Hematopoietic multipotent progenitor cell treated with erythropoietin and hydrocortisone succinate and interleukin-3 and kit ligand, for 17 days (in vitro differentiated cells): ENCODE measurements at regions not wholly inside any gene's neighbourhood (a gene's known extent, or its start where the extent isn't known, plus 50 kb on each side); places are given as distances from the start of the nearest gene placed in this dataset.
"Not testable (repeated sequence)": the region's sequence is repeated elsewhere in the genome, so short reads cannot be mapped to it uniquely, and the experiment has no call there.

Experiments used
- DNase-seq: peaks from one replicate; pipeline ENCODE4 v3.0.0-alpha.2; 2015; ENCODE audit warnings: low spot score

DNA sequence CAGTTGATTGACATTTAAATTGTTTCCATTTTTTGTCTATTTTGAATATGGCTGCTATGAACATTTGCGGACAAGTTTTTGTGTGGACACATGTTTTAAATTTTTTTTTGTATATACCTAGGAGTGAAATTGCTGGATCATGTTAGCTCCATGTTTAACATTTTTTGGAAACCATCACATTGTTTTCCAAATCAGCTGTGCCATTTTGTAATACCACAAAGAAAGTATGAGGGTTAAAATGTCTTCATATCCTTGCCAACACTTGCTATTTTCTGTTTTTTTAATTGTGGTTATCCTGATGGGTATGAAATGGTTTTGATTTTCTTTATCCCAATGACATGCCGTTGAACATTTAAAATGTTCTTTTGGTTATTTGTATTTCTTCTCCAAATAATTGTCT, 52.1 kb downstream of the CARTPT start:
- DNase-seq: no peak

DNA sequence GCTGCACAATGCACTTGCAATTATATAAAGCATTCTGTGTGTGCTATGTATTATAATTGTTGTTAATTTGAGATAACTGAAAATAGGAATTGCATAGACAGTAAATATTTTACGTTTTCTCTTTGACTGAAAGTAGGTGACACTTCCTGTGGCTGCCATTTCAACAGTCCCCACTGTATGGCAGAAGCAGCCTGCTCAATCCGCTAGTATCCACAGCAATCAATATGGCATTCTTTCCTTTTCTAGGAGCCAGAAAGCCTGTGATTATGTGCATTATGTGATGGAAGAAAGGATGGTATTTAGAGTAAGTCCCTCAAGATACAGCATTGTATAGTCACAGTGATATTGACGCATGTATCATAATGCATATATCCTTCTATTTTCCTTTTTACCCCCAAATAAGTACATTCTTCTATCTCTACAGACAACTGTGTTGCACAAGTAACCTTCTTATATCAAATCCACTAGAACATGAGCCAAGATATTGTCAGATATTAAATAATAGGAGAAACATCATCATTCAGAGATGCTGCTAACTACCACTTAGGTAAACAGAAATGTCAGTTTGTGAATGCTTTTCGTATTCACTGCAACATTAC, 59.7 kb downstream of the CARTPT start:
- DNase-seq: no peak

DNA sequence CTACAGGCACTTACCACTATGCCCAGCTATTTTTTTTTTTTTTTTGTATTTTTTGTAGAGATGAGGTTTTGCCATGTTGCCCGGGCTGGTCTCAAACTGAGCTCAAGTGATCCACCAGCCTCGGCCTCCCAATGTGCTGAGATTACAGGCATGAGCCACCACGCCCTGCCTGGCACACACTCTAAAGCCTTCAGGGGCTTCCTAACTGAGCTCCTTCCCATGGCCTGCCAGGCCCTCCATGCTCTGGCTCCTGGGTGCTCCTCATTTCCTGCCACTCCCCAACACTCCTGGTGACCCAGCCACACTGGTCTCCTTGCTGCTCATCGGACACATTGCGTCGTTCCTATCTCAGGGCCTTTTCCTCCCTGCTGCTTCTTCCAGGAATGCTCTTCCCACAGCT, 61.5 kb downstream of the CARTPT start:
- DNase-seq: no peak

DNA sequence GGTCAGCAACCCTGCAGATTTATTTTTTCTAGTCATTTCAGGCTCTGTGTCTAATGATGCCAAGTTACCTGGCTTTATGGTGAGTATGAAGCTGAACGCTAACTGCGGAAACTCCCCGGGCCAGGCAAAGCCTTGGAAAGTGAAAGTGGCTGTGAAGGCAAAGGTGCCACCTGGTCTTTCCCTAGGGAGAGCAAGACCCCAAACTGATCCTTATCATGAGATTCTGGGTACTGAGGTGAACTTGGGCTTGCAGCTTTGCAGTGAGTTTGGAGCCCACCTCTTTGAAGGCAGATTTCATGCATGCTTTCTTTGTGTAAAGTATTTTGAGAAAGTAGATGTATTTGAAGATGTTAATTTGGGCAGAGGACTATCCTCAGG, 63.3 kb downstream of the CARTPT start:
- no peak for DNase-seq

DNA sequence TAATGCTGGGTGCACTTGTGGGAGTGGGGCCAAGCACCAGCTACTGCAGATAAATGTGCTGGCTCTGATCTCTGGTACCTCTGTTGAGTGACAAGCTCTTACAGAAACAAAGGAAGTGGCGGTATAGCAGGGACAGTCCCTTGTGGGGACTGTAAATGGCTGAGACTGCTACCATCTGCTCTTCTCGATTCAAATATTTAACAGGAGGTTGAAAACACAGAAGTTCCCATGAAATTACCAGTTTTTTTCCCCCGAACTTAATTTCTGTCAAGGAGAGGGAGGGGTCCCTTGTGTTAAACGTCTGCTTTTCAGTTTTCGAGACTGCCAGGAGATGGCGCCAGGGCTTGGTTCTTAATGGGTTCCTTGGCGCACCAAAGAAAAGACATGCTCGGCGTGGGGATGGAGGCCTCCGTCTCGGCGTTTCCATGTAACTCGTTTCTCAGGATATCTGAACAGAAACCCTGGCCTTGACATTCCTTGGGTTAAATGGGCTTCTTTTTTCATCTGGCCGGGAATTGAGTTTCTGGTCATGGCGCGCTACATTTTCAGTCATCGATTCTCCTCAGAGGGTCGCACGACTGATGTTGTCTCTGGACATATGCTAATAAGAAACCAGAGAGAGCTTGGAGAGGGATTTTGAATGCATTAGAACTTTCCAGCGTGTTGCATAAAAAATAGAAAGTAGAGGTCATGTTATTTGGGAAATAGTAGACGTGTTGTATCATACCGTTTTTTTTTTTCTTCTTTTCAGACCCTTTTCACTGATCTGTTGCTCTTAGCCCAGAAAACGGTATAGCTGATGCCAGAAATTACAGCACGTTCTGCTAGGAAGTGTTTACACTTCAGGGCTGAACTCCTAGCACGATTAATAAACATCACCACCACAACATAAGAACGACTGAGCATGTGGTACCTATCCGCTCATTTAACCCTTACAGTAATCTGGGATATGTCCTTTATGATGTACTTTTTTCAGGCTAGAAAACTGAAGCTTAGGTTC, 64.0 kb downstream of the CARTPT start:
- no peak for DNase-seq

DNA sequence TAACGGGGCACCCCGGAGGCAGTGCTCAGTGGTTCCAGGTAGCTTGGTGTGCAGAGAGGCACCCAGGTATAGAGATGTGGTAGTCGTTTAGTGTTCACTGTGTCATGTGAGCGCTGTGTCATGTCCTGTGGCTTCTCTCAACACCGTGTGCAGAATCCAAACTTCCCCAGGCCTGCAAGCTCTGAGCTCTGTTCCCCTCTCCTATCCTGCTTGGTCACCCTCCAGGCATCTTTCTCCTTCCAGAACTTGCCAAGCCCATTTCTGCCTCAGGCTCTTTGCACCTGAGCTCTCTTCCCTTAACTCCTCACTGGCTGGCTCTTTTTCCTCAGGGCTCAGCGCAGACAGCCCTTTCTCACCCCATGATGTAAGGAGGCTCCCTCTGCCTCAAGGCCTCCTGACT, 64.8 kb downstream of the CARTPT start:
- no peak for DNase-seq

DNA sequence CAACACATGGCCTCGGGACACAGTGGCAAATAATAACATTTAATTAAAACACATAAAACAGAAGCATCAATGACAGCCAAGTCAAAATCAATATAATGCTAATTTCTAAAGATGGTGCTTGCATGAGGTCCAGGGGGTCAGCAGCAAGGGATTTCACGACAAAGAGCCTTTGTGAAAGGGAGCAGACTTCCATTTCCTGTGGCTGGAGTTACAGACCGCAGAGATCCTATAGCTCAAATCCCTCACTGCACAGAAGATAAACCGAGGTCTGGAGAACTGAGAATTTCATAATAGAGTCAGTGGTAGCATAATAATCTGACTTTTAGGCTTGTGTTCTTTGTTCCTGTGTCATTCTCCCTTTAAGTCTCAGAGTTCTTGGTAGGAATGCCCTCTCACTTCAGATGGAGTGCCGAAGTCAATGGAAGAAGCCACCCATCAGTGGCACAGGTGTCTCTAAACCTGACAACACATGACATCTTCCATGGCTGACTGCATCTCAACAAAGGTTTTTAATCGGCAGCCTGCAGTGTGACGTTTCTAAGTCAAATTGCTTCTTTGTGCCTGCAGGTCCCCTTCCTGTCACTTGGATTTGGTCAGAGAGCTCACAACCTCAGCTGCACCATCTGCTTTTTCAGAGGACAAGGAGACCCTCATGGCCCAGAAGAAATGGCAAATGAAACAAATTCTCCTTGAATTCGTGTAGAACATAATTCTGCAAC, 67.4 kb downstream of the CARTPT start:
- DNase-seq: no peak

DNA sequence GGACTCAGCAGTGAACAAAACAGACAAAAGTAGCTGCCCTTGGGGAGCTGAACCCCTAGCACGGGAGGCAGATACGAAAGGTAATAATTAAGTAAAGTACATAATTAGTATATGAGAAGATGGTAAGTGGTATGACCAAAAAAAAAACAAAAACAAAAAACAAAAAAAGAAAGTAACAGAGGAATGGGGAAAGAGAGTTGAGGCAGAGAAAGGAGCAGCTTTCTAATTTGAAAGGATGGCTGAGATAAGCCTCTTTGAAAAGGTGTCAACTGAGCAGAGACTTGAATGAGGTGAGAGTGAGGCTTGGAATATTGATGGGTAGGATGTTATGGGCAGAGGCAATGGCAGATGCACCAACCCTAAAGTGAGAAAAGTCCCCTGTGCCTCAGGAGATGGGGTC, 69.7 kb downstream of the CARTPT start:
- DNase-seq: no peak

DNA sequence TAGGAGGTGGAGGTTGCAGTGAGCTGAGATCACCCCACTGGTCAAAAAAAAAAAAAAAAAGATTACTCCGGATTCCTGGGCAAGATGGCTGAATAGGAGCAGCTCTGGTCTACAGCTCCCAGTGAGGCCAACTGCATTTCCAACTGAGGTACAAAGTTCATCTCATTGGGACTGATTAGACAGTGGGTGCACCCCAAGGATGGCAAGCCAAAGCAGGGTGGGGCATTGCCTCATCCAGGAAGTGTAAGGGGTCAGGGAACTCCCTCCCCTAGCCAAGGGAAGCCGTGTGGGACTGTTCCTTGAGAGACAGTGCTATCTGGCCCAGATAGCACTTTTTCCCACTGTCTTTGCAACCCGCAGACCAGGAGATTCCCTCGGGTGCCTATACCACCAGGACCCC, 70.7 kb downstream of the CARTPT start:
- no peak for DNase-seq

DNA sequence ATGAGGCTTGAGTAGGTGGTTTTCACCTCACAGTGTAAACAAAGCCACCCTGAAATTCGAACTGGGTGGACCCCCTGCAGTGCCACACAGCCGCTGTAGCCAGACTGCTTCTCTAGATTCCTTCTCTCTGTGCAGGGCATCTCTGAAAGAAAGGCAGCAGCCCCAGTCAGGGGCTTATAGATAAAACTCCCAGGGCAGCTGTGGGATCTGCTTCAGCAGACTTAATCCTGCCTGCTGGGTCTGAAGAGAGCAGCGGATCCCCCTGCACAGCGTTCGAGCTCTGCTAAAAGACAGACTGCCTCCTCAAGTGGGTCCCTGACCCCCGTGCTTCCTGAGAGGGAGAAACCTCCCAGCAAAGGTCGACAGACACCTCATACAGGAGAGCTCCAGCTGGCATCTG, 71.4 kb downstream of the CARTPT start:
- no peak for DNase-seq

DNA sequence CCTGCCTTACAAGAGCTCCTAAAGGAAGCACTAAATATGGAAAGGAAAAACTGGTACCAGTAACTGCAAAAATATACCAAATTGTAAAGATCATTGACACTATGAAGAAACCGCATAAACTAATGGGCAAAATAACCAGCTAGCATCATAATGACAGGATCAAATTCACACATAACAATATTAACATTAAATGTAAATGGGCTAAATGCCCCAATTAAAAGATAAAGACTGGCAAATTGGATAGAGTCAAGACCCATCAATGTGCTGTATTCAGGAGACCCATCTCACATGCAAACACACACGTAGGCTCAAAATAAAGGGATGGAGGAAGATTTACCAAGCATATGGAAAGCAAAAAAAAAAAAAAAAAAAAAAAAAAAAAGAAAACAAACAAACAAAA, 73.0 kb downstream of the CARTPT start:
- DNase-seq: not testable (repeated sequence)

DNA sequence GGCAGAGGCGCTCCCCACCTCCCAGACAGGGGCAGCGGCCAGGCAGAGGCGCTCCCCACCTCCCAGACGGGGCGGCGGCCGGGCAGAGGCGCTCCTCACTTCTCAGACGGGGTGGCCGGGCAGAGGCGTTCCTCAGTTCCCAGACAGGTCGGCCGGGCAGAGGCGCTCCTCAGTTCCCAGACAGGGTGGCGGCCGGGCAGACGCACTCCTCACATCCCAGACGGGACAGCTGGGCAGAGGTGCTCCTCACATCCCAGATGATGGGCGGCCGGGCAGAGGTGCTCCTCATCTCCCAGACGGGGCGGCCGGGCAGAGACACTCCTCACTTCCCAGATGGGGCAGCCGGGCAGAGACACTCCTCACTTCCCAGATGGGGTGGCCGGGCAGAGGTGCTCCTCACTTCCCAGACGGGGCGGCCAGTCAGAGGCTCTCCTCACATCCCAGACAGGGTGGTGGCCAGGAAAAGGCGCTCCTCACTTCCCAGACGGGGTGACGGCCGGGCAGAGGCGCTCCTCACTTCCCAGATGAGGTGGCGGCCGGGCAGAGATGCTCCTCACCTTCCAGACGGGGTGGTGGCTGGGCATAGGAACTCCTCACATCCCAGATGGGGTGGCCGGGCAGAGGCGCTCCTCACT, 75.1 kb downstream of the CARTPT start:
- DNase-seq: no peak

DNA sequence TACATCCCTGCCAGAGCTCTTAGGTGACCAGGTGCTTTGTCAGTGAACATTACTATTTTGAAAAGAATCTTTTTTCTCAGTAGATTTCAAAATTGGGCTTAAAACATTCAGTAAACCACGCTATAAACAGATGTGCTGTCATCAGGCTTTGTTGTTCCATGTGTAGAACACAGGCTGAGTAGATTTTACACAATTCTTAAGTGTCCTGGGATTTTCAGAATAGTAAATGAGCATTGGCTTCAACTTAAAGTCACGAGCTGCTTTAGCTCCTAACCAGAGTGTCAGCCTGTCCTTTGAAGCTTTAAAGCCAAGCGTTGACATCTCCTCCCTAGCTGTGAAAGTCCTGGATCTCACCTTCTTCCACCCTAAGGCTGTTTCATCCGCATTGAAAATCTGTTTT, 83.6 kb downstream of the CARTPT start:
- no peak for DNase-seq

DNA sequence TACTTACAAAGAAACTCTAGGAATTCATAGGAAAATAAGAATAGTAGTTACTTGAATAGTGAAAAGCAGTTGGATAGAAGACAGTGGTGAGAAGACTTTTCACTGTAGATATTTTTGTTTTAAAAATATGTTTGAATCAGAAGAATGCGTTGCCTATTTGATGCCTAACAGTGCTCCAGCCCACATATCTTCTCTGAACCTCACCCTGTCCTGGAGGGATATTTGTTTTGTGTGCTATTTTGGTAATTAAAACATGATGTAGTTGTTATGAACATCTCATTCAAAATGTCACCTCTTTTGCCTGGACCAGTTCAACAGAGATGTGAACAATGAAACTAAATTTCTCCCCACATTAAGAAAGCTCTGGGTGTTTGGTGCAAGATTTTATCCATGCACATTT, 87.6 kb downstream of the CARTPT start:
- DNase-seq: no peak

DNA sequence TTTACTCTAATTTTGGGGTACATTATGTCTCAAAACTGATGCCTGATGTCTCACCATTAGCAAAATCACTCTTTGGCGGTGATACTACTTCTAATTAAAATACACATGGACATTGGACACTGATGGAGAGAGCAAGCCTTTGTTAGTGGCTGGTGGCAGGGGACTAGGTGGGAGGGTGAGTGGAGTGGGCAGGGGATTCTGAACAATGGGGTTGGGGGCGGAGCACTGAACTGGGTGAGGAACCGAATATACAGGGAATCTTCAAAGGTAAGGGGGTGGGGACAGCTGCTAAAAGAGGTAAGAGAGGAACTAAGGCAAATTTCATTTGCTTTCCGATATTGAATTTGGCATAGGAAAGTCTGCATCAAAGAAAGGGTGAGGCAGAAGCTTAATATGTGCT, 88.8 kb downstream of the CARTPT start:
- no peak for DNase-seq

DNA sequence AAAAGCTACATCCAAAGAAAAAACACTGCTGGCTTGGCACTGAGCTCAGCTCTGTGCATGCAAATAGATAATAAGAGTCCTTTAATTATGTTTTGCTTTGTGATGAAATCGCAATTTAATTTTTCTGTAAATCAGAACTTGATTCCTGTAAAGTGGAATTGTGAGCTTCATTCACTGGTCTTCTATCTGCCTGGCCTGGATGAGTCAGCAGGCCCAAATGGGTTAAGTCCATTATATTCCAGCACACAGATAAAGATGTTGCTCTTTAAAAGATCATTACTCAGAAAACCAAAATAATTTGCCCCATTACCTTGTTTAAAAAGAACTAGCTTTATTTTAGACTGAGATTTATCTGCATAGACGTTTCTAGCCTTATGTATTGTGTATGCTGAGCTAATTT, 90.4 kb downstream of the CARTPT start:
- no peak for DNase-seq

DNA sequence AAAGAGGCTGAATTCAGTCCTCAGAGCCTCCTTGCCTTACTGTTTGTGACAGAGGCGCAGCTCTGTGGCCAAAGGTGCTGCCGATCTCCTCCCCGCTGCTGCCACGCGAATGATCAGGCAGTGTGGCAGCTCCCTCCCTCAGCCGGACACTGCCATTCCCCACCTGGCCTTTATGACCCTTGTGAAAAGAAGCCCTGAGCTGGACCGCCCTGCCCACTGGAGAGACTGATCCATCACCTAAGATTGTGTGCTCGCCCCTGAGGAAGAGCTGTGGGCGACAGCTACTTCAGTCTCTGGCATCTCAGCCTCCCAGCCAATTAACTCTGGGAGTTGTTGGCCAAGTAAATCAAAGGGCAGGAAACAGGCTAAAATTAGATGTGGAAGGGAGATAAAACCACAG, 90.9 kb downstream of the CARTPT start:
- DNase-seq: no peak

DNA sequence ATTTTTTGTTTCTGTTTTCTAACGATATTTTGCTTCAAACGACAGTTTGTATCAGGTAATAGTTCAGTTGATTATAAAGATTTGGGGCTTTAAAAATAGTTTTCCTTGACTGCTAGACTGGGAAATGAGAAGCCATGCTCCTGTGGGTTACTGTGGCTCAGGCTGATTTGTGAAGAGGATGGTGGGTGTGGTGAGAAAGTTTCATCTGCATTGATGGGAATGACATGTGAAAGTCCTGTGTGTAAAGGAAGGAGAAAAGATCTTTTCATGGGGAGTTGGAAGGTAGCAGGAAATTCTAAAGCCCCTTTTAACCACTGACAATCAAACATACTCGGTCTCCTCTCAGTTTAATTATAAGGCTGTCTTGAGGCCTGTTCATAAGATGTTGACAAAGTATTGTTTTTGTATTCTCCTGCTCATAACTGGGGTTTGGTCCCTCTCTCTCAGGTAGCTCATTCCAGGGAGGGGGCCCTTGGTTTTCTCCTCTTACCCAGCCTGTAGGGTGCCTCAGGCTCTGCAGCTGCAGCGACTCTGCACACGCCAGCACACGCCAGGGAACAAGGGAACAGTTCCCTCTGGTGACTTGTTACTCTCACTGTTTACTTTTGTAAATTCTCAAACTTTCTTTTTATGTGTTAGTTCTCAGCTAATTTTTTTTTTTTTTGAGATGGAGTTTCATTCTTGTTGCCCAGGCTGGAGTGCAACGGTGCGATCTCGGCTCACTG, 91.6 kb downstream of the CARTPT start:
- no peak for DNase-seq

DNA sequence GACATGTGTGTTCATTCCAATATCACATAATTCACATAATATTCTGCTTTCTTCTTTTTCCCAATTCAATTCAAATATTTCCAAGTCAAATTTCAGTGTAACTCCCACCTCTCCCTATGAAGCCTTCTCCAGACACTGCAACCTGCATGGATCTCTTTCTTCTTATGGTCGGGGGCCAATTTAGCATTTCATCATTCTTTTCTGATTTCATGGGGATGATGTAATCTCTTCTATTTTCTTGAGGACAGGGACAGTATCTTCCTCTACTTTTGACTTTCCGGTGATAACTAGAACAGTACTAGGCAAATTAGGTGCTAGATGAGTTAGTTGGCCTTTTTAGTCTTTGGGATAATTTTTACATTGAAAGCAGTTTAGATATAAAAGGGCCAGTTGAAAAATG, 92.7 kb downstream of the CARTPT start:
- no peak for DNase-seq

DNA sequence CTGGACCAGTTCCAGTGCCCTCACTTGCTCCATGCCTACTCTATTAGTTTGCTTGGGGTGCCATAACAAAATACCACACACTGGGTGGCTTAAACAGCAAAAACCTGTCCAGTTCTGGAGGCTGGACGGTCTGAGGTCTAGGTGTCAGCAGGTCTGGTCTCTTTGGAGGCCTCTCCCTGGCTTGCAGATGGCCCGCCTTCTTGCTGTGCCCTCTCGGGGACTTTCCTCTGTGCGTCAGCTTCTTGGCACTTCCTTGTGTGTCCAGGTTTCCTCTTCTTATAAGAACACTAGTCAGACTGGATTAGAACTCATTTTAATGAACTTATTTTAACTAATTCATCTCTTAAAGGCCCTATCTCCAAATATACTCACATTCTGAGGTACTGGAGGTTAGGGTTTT, 97.2 kb downstream of the CARTPT start:
- DNase-seq: no peak

DNA sequence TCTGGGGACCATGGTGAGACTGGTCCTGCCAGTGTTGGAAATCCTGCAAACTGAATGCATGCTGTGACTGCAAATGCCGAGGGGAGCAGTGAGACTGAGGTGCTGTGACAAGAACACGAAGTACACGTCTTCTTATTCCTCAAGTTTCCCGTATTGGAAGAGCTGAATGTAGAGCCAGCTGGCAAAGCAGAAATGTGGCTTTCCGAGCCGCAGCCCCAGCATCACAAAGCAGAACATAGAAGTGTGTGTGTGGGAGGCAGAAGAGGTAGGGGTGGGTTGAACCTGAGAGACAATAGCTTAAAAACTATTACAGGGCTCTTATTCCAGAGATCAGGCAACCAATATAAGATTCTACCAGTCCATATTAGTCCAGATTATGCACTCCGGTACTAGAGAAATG, 98.8 kb downstream of the CARTPT start:
- DNase-seq: no peak

DNA sequence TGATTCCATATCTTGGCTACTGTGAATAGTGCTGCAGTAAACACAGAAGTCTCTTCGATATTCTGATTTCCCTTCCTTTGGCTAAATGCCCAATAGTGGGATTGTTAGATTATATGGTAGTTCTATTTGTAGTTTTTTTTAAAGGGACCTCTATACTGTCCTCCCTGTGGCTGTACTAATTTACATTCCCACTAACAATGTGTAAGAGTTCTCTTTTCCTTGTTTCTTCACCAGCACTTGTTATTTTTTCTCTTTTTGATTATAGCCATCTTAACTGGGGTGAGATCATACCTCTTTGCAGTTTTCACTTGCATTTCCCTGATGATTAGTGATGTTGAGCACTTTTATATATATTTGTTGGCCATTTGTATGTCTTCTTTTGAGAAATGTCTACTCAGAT, 102.0 kb downstream of the CARTPT start:
- no peak for DNase-seq
